ENCODE measurements at regions not wholly inside any gene's neighbourhood (a gene's known extent, or its start where the extent isn't known, plus 50 kb on each side); places are given as distances from the start of the nearest gene placed in this dataset.
"Not testable (repeated sequence)": the region's sequence is repeated elsewhere in the genome, so short reads cannot be mapped to it uniquely, and the experiment has no call there.

- no peak for TF ChIP-seq CTCF (IDR thresholded peaks at IDR 0.05; ENCODE audit: low read depth, low read length)
- no peak for TF ChIP-seq POLR2A (IDR thresholded peaks at IDR 0.05; ENCODE audit: extremely low read depth, insufficient read length)
- no peak for TF ChIP-seq MYC (IDR thresholded peaks at IDR 0.05; ENCODE audit: low read depth, low read length)
- TF ChIP-seq MAX (IDR thresholded peaks at IDR 0.05; ENCODE audit: low read depth, low read length) = no peak
- H3K4me3 ChIP-seq (ENCODE audit: low read depth, low read length) = no peak overlapping the region
- DNase-seq (ENCODE audit: low read depth) = no peak
These were observed 82.0 kb upstream of the RGS1 start for GRCh38 chr1:192493584-192493983.

- DNase-seq (ENCODE audit: low read depth) = no peak
- TF ChIP-seq MAX (IDR thresholded peaks at IDR 0.05; ENCODE audit: low read depth, low read length) (no peak), CTCF (IDR thresholded peaks at IDR 0.05; ENCODE audit: low read depth, low read length) (no peak), MYC (IDR thresholded peaks at IDR 0.05; ENCODE audit: low read depth, low read length) (no peak), POLR2A (IDR thresholded peaks at IDR 0.05; ENCODE audit: extremely low read depth, insufficient read length) (no peak)
- no peak overlapping the region for H3K4me3 ChIP-seq (ENCODE audit: low read depth, low read length)
These were observed 79.1 kb upstream of the RGS1 start for GRCh38 chr1:192496369-192497056.

GRCh38 chr1:192497214-192497794, 78.3 kb upstream of the RGS1 start:
- TF ChIP-seq MAX (IDR thresholded peaks at IDR 0.05; ENCODE audit: low read depth, low read length) = no peak
- TF ChIP-seq CTCF (IDR thresholded peaks at IDR 0.05; ENCODE audit: low read depth, low read length) = no peak
- no peak overlapping the region for H3K4me3 ChIP-seq (ENCODE audit: low read depth, low read length)
- no peak for DNase-seq (ENCODE audit: low read depth)

GRCh38 chr1:192498092-192498491, 77.5 kb upstream of the RGS1 start:
- not testable (repeated sequence) for DNase-seq (ENCODE audit: low read depth); H3K4me3 ChIP-seq (ENCODE audit: low read depth, low read length)

- DNase-seq (ENCODE audit: low read depth); H3K4me3 ChIP-seq (ENCODE audit: low read depth, low read length): not testable (repeated sequence)
These were observed 76.5 kb upstream of the RGS1 start for GRCh38 chr1:192499061-192499581.

GRCh38 chr1:192500541-192500940, 75.0 kb upstream of the RGS1 start:
- not testable (repeated sequence) for H3K4me3 ChIP-seq (ENCODE audit: low read depth, low read length)

GRCh38 chr1:192506741-192507155, 68.8 kb upstream of the RGS1 start:
- no peak overlapping the region for H3K4me3 ChIP-seq (ENCODE audit: low read depth, low read length)
- peak; percentile 58 for DNase-seq (ENCODE audit: low read depth)
- peak; percentile 45 for TF ChIP-seq CTCF (IDR thresholded peaks at IDR 0.05; ENCODE audit: low read depth, low read length)
- TF ChIP-seq MAX (IDR thresholded peaks at IDR 0.05; ENCODE audit: low read depth, low read length) = no peak

More at GRCh38 chr1:192500541-192500940, 75.0 kb upstream of the RGS1 start:
- DNase-seq (ENCODE audit: low read depth) = not testable (repeated sequence)

All from NB4 (cell line).